GM12878 (cell line): ENCODE measurements at regions not wholly inside any gene's neighbourhood (a gene's known extent, or its start where the extent isn't known, plus 50 kb on each side); places are given as distances from the start of the nearest gene placed in this dataset.

Experiments used
- CEBPB ChIP-seq, 2 experiments: fragments of 150-350 bp in 1 of 2; IDR thresholded peaks; 2 replicates each; pipeline ENCODE4 v1.6.1; 2012 to 2014; ENCODE audit warnings: low read depth in 2 of 2, low read length in 2 of 2, borderline replicate concordance in 1 of 2, inconsistent platforms in 1 of 2
- EGR1 ChIP-seq, 2 experiments: IDR thresholded peaks; 1 replicate in 1 of 2; 2 replicates in 1 of 2; pipeline ENCODE4 v1.6.1; 2011 to 2012; ENCODE audit warnings: low read depth in 2 of 2, low read length in 2 of 2, borderline replicate concordance in 1 of 2, mild to moderate bottlenecking in 1 of 2, moderate library complexity in 1 of 2
- EP300 ChIP-seq, 2 experiments: fragments of 150-350 bp in 1 of 2; IDR thresholded peaks; 2 replicates each; pipeline ENCODE4 v1.6.1; 2011 to 2012; ENCODE audit warnings: low read depth in 2 of 2, low read length in 2 of 2, borderline replicate concordance in 1 of 2, improper control_type of control experiment in 1 of 2, inconsistent platforms in 1 of 2; ENCODE audit not compliant: control insufficient read depth in 1 of 2
- EZH2 ChIP-seq: IDR thresholded peaks from 2 replicates; pipeline ENCODE4 v1.6.1; 2012; ENCODE audit warnings: low read depth, mild to moderate bottlenecking, control low read depth, inconsistent platforms, low read length, borderline replicate concordance; ENCODE audit not compliant: control insufficient read depth
- POLR2AphosphoS5 ChIP-seq: IDR thresholded peaks from 2 replicates; pipeline ENCODE4 v1.6.1; 2011; ENCODE audit warnings: mild to moderate bottlenecking, low read length, inconsistent platforms
- RBBP5 ChIP-seq: fragments of 200-600 bp; sonication (generic); conservative IDR thresholded peaks from 2 replicates; pipeline ENCODE4 v1.6.1; 2016
- RFX5 ChIP-seq: IDR thresholded peaks from 2 replicates; pipeline ENCODE4 v1.6.1; 2011; ENCODE audit warnings: low read depth, low read length, improper control_type of control experiment
- SIN3A ChIP-seq: IDR thresholded peaks from 2 replicates; pipeline ENCODE4 v1.6.1; 2012; ENCODE audit warnings: low read depth, low read length, improper control_type of control experiment
- YY1 ChIP-seq: IDR thresholded peaks from 2 replicates; pipeline ENCODE4 v1.6.1; 2011; ENCODE audit warnings: low read depth, mild to moderate bottlenecking, low read length
- ZNF24 ChIP-seq: fragments of 450-650 bp; IDR thresholded peaks from 2 replicates; pipeline ENCODE4 v1.6.1; 2017; ENCODE audit warnings: antibody characterized with exemption, mild to moderate bottlenecking
- TF ChIP-seq, protein P1 (sequence below): IDR thresholded peaks from 2 replicates; pipeline ENCODE4 v1.6.1; 2012; ENCODE audit warnings: mild to moderate bottlenecking, low read depth, low read length
- TF ChIP-seq, protein P2 (sequence below), 3 experiments: IDR thresholded peaks in 2 of 3; conservative IDR thresholded peaks in 1 of 3; 2 replicates each; pipeline ENCODE4 v1.5.1; 2011; ENCODE audit warnings: low read depth in 3 of 3, low read length in 3 of 3, mild to moderate bottlenecking in 3 of 3, control low read depth in 2 of 3, moderate library complexity in 2 of 3, inconsistent platforms in 1 of 3, mixed read lengths in 1 of 3; ENCODE audit not compliant: control insufficient read depth in 2 of 3, insufficient read depth in 1 of 3; ENCODE audit errors: extremely low read depth in 1 of 3
- TF ChIP-seq, protein P3 (sequence below): fragments of 450-650 bp; formaldehyde crosslinking; IDR thresholded peaks from 2 replicates; pipeline ENCODE4 v1.5.0; 2022; ENCODE audit warnings: mild to moderate bottlenecking, missing genetic modification characterization
- TF ChIP-seq, protein P4 (sequence below): fragments of 450-650 bp; IDR thresholded peaks from 2 replicates; pipeline ENCODE4 v1.6.1; 2016; ENCODE audit warnings: mild to moderate bottlenecking

DNA sequence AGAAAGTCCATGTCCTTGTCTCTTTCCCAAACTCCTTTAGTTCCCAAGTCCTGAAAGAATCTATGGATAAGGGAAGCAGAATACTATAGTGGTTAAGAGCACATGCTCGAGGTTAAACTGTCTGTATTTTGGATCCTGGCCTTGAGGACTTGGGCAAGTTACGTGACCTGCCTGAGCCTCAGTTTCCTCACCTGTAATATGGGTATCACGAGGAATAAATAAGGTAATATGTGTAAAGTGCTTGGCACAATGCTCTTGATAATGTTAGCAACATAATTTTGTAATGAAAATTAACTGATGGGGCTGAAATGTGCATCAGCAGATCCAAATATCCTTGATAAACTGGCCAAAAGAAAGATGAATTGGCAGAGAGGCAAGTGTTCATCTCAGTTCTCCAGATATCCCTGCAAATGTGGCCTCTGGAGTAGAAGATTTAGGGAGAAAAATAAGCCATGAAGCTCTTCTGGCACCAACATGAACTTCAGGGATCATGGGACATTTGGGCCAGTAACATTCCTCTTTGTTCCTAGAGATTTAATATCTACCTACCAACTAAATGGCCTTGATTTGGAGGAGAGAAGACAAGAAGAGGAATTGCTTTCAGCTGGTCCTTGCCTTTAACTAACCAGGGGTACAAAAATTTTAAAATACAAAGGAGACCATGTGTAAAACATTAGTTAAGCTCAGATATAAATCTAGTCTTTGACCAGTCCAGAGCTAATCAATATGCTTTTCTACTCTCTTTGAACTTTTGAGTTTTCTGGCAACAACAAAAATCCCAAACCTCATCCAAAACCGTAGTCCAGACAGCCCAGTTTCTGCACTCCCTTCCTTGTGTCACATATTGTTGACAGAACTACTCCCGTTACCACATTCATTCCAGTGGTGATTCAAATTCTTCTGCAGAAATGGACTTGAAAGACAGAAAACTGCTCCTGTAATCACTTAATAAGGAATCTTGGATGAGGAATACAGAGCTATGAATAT is 52.7 kb upstream of the EML4 start:
- no peak for TF ChIP-seq ZNF24
- TF ChIP-seq RBBP5, result no peak
- TF ChIP-seq, protein P1, sequence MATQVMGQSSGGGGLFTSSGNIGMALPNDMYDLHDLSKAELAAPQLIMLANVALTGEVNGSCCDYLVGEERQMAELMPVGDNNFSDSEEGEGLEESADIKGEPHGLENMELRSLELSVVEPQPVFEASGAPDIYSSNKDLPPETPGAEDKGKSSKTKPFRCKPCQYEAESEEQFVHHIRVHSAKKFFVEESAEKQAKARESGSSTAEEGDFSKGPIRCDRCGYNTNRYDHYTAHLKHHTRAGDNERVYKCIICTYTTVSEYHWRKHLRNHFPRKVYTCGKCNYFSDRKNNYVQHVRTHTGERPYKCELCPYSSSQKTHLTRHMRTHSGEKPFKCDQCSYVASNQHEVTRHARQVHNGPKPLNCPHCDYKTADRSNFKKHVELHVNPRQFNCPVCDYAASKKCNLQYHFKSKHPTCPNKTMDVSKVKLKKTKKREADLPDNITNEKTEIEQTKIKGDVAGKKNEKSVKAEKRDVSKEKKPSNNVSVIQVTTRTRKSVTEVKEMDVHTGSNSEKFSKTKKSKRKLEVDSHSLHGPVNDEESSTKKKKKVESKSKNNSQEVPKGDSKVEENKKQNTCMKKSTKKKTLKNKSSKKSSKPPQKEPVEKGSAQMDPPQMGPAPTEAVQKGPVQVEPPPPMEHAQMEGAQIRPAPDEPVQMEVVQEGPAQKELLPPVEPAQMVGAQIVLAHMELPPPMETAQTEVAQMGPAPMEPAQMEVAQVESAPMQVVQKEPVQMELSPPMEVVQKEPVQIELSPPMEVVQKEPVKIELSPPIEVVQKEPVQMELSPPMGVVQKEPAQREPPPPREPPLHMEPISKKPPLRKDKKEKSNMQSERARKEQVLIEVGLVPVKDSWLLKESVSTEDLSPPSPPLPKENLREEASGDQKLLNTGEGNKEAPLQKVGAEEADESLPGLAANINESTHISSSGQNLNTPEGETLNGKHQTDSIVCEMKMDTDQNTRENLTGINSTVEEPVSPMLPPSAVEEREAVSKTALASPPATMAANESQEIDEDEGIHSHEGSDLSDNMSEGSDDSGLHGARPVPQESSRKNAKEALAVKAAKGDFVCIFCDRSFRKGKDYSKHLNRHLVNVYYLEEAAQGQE, result no peak
- TF ChIP-seq, protein P2, sequence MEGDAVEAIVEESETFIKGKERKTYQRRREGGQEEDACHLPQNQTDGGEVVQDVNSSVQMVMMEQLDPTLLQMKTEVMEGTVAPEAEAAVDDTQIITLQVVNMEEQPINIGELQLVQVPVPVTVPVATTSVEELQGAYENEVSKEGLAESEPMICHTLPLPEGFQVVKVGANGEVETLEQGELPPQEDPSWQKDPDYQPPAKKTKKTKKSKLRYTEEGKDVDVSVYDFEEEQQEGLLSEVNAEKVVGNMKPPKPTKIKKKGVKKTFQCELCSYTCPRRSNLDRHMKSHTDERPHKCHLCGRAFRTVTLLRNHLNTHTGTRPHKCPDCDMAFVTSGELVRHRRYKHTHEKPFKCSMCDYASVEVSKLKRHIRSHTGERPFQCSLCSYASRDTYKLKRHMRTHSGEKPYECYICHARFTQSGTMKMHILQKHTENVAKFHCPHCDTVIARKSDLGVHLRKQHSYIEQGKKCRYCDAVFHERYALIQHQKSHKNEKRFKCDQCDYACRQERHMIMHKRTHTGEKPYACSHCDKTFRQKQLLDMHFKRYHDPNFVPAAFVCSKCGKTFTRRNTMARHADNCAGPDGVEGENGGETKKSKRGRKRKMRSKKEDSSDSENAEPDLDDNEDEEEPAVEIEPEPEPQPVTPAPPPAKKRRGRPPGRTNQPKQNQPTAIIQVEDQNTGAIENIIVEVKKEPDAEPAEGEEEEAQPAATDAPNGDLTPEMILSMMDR (IDR thresholded peaks at IDR 0.05 in 2 of 3, conservative IDR thresholded peaks at IDR 0.05 in 1 of 3; ENCODE audit: control insufficient read depth in 2 of 3, extremely low read depth in 1 of 3, insufficient read depth in 1 of 3, low read depth in 3 of 3, low read length in 3 of 3), result no peak
- TF ChIP-seq, protein P3, sequence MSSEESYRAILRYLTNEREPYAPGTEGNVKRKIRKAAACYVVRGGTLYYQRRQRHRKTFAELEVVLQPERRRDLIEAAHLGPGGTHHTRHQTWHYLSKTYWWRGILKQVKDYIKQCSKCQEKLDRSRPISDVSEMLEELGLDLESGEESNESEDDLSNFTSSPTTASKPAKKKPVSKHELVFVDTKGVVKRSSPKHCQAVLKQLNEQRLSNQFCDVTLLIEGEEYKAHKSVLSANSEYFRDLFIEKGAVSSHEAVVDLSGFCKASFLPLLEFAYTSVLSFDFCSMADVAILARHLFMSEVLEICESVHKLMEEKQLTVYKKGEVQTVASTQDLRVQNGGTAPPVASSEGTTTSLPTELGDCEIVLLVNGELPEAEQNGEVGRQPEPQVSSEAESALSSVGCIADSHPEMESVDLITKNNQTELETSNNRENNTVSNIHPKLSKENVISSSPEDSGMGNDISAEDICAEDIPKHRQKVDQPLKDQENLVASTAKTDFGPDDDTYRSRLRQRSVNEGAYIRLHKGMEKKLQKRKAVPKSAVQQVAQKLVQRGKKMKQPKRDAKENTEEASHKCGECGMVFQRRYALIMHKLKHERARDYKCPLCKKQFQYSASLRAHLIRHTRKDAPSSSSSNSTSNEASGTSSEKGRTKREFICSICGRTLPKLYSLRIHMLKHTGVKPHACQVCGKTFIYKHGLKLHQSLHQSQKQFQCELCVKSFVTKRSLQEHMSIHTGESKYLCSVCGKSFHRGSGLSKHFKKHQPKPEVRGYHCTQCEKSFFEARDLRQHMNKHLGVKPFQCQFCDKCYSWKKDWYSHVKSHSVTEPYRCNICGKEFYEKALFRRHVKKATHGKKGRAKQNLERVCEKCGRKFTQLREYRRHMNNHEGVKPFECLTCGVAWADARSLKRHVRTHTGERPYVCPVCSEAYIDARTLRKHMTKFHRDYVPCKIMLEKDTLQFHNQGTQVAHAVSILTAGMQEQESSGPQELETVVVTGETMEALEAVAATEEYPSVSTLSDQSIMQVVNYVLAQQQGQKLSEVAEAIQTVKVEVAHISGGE (CRISPR knock-in tag), result no peak
- TF ChIP-seq CEBPB (IDR thresholded peaks at IDR 0.05; ENCODE audit: borderline replicate concordance in 1 of 2, low read depth in 2 of 2, low read length in 2 of 2), result no peak
- no peak for TF ChIP-seq EZH2
- no peak for TF ChIP-seq EP300 (IDR thresholded peaks at IDR 0.05; ENCODE audit: borderline replicate concordance in 1 of 2, control insufficient read depth in 1 of 2, low read depth in 2 of 2, low read length in 2 of 2)
- no peak for TF ChIP-seq SIN3A
- no peak for TF ChIP-seq RFX5
- no peak for TF ChIP-seq YY1
- no peak for TF ChIP-seq POLR2AphosphoS5
- TF ChIP-seq, protein P4, sequence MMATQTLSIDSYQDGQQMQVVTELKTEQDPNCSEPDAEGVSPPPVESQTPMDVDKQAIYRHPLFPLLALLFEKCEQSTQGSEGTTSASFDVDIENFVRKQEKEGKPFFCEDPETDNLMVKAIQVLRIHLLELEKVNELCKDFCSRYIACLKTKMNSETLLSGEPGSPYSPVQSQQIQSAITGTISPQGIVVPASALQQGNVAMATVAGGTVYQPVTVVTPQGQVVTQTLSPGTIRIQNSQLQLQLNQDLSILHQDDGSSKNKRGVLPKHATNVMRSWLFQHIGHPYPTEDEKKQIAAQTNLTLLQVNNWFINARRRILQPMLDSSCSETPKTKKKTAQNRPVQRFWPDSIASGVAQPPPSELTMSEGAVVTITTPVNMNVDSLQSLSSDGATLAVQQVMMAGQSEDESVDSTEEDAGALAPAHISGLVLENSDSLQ, result no peak
- TF ChIP-seq EGR1 (IDR thresholded peaks at IDR 0.05; ENCODE audit: borderline replicate concordance in 1 of 2, low read depth in 2 of 2, low read length in 2 of 2), result no peak
